Neural progenitor cell (in vitro differentiated cells): ENCODE measurements at regions not wholly inside any gene's neighbourhood (a gene's known extent, or its start where the extent isn't known, plus 50 kb on each side); places are given as distances from the start of the nearest gene placed in this dataset.

ENCODE experiments used
- DNase-seq: peaks from one replicate; pipeline ENCODE4 v3.0.0-alpha.2; 2016; ENCODE audit warnings: low spot score
- H2AFZ ChIP-seq: fragments of 200-600 bp; sonication (generic); replicated peaks from 2 replicates; pipeline ENCODE4 v1.6.1; 2016; ENCODE audit warnings: antibody characterized with exemption
- H3F3A ChIP-seq: fragments of 200-600 bp; sonication (generic); 2 replicates; pipeline ENCODE4 v1.6.1; 2016; ENCODE audit warnings: antibody characterized with exemption, low read depth
- H3K27ac ChIP-seq: fragments of 200-600 bp; sonication (generic); 2 replicates; pipeline ENCODE4 v1.5.1; 2016; ENCODE audit warnings: mild to moderate bottlenecking
- H3K27me3 ChIP-seq: fragments of 200-600 bp; sonication (generic); 2 replicates; pipeline ENCODE4 v1.6.1; 2016; ENCODE audit warnings: mild to moderate bottlenecking, moderate library complexity
- H3K36me3 ChIP-seq: fragments of 200-600 bp; sonication (generic); 2 replicates; pipeline ENCODE4 v1.5.1; 2016
- H3K4me1 ChIP-seq: fragments of 200-600 bp; sonication (generic); 2 replicates; pipeline ENCODE4 v1.6.1; 2016; ENCODE audit warnings: mixed run types
- H3K4me2 ChIP-seq: fragments of 200-600 bp; sonication (generic); 2 replicates; pipeline ENCODE4 v1.6.1; 2016
- H3K4me3 ChIP-seq: fragments of 200-600 bp; sonication (generic); 2 replicates; pipeline ENCODE4 v1.5.1; 2016
- H3K79me2 ChIP-seq: fragments of 200-600 bp; sonication (generic); 2 replicates; pipeline ENCODE4 v1.6.1; 2016; ENCODE audit warnings: low read depth
- H3K9ac ChIP-seq: fragments of 200-600 bp; sonication (generic); 2 replicates; pipeline ENCODE4 v1.6.1; 2016
- H3K9me3 ChIP-seq: fragments of 200-600 bp; sonication (generic); 2 replicates; pipeline ENCODE4 v1.5.1; 2016; ENCODE audit warnings: low read depth
- H4K20me1 ChIP-seq: fragments of 200-600 bp; sonication (generic); 2 replicates; pipeline ENCODE4 v1.6.1; 2016; ENCODE audit warnings: low read depth
- H3K27ac Mint-ChIP-seq: 3 replicates; pipeline ENCODE4 v1.8.0; 2021; ENCODE audit warnings: mixed read lengths
- H3K27me3 Mint-ChIP-seq: 2 replicates; pipeline ENCODE4 v1.8.0; 2022; ENCODE audit warnings: low read depth, mild to moderate bottlenecking, inconsistent platforms, moderate library complexity, mixed read lengths; ENCODE audit not compliant: insufficient read depth
- H3K36me3 Mint-ChIP-seq: 3 replicates; pipeline ENCODE4 v1.8.0; 2021; ENCODE audit warnings: mixed read lengths
- H3K4me1 Mint-ChIP-seq: 3 replicates; pipeline ENCODE4 v1.8.0; 2021; ENCODE audit warnings: mixed read lengths
- H3K4me3 Mint-ChIP-seq: 3 replicates; pipeline ENCODE4 v1.8.0; 2021; ENCODE audit warnings: mild to moderate bottlenecking, moderate library complexity, mixed read lengths
- H3K9me3 Mint-ChIP-seq: 3 replicates; pipeline ENCODE4 v1.8.0; 2020; ENCODE audit warnings: mixed read lengths
- EZH2 ChIP-seq: fragments of 200-600 bp; sonication (generic); IDR thresholded peaks from 2 replicates; pipeline ENCODE4 v1.6.1; 2017; ENCODE audit warnings: antibody characterized with exemption, mild to moderate bottlenecking, moderate library complexity
- EZH2phosphoT487 ChIP-seq: fragments of 200-600 bp; sonication (generic); IDR thresholded peaks from 2 replicates; pipeline ENCODE4 v1.6.1; 2017; ENCODE audit warnings: antibody characterized with exemption
- TF ChIP-seq, protein P1 (sequence below): fragments of 200-600 bp; sonication (generic); IDR thresholded peaks from 2 replicates; pipeline ENCODE4 v1.5.1; 2017; ENCODE audit warnings: antibody characterized with exemption, mild to moderate bottlenecking

DNA sequence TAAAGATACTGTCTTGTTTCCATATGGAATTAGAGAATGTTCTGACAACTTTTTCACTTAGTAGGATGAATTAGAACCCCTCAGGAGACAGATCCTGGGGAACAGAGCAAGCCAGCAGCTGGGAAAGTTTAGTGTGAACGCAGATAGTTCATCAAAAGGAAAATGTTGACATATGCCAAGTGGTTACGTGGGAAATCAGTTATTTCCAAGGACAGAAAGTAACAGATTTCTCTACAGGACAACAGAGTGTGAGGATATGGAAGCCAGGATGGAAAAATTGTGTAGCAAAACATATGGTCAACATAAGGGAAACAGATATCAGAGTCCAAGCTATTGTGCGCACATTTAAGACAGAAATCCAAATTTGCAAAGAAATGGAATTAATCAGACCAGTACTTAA lies 419.5 kb downstream of the LRRIQ3 start:
- DNase-seq = no peak
- Histone ChIP-seq H4K20me1 (no peaks in the 10 kb centered on the region), H3K9ac (no peak overlapping the region), H2AFZ (no peak overlapping the region), H3K79me2 (no peaks in the 10 kb centered on the region), H3K27me3 (no peaks in the 10 kb centered on the region), H3K27ac (no peak overlapping the region), H3K36me3 (no peaks in the 10 kb centered on the region), H3K4me3 (no peak overlapping the region), H3K4me1 (no peaks in the 10 kb centered on the region), H3K4me2 (no peak overlapping the region), H3F3A (no peaks in the 10 kb centered on the region), H3K9me3 (no peaks in the 10 kb centered on the region)
- Mint-ChIP-seq H3K4me1 (no peaks in the 10 kb centered on the region), H3K27ac (no peak overlapping the region), H3K36me3 (no peaks in the 10 kb centered on the region), H3K27me3 (no peaks in the 10 kb centered on the region), H3K9me3 (no peaks in the 10 kb centered on the region), H3K4me3 (no peak overlapping the region)
- TF ChIP-seq EZH2 (no peak), EZH2phosphoT487 (no peak)
- TF ChIP-seq, protein P1, sequence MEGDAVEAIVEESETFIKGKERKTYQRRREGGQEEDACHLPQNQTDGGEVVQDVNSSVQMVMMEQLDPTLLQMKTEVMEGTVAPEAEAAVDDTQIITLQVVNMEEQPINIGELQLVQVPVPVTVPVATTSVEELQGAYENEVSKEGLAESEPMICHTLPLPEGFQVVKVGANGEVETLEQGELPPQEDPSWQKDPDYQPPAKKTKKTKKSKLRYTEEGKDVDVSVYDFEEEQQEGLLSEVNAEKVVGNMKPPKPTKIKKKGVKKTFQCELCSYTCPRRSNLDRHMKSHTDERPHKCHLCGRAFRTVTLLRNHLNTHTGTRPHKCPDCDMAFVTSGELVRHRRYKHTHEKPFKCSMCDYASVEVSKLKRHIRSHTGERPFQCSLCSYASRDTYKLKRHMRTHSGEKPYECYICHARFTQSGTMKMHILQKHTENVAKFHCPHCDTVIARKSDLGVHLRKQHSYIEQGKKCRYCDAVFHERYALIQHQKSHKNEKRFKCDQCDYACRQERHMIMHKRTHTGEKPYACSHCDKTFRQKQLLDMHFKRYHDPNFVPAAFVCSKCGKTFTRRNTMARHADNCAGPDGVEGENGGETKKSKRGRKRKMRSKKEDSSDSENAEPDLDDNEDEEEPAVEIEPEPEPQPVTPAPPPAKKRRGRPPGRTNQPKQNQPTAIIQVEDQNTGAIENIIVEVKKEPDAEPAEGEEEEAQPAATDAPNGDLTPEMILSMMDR = no peak

DNA sequence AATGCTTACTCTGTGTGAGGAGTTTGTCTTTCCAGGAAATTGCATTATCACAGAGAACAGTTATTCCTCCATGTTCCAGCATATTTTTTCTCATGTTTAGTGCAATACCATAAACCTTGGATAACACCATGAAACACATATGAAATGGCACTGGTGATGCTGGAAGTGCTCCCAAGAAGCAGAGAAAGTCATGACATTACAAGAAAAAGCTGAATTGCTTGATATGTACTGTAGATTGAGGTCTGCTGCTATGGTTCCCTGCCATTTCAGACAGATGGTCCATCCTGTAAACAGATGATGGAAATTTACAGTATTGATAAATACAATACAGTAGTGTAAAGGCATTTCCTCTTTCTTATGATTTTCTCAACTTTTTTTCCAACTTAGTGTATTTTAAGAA lies 422.1 kb downstream of the LRRIQ3 start:
- no peak overlapping the region for H3K27ac ChIP-seq
- H3K79me2 ChIP-seq = no peaks in the 10 kb centered on the region
- no peak overlapping the region for H3K4me3 ChIP-seq
- DNase-seq = no peak
- no peaks in the 10 kb centered on the region for H3K27me3 ChIP-seq
- H3F3A ChIP-seq = no peaks in the 10 kb centered on the region
- H3K4me1 ChIP-seq = no peaks in the 10 kb centered on the region
- no peak overlapping the region for H2AFZ ChIP-seq
- Mint-ChIP-seq H3K27ac (no peak overlapping the region), H3K4me1 (no peaks in the 10 kb centered on the region), H3K36me3 (no peaks in the 10 kb centered on the region), H3K9me3 (peaks cover 1% of the 10 kb centered on the region), H3K27me3 (no peaks in the 10 kb centered on the region), H3K4me3 (no peak overlapping the region)
- H3K9me3 ChIP-seq = no peaks in the 10 kb centered on the region
- TF ChIP-seq EZH2 = no peak
- TF ChIP-seq EZH2phosphoT487 = no peak
- no peaks in the 10 kb centered on the region for H3K36me3 ChIP-seq
- H4K20me1 ChIP-seq = no peaks in the 10 kb centered on the region
- H3K4me2 ChIP-seq = no peak overlapping the region
- no peak overlapping the region for H3K9ac ChIP-seq

DNA sequence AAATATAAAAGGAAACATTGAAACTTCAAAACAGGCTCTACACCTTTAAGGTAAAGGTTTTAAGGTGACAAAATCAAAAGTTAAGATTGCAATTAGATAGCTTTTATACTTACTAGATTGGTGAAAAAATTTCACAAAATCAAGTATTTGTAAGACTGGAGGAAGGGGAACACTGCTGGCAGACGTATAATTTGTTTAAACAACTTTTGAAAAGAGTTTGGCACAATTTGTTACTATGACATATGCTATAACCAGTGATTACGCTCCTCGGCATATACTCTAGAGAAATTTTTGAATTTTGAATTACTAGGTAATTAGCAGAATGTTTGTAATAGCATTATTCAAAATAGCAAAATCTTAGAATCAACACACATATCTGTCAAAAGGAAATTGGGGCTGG lies 425.0 kb downstream of the LRRIQ3 start:
- no peaks in the 10 kb centered on the region for H4K20me1 ChIP-seq
- H3K27ac Mint-ChIP-seq = no peak overlapping the region

DNA sequence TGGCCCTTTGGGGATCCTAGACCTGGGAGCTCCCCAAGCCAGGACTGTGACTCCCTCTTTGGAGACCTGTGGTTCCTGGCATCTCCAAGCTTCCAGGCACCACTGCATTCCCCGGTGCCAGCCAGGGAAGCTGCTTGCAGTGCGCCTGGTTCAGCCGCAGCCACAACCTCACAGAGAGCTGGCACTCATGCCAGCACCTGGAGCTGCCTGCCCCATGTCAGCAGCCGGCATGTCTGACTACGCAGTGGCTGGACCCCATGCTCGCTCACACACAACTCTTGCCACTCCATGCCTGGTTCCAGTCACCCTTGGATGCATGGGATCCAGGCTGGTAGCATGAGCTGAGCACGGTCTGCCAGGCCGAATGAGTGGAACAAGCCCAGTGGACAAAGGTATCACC lies 426.6 kb downstream of the LRRIQ3 start:
- Mint-ChIP-seq H3K4me1 (no peaks in the 10 kb centered on the region), H3K27ac (no peak overlapping the region), H3K4me3 (no peak overlapping the region), H3K9me3 (peaks cover 1% of the 10 kb centered on the region), H3K36me3 (no peaks in the 10 kb centered on the region), H3K27me3 (peaks cover 2% of the 10 kb centered on the region)
- Histone ChIP-seq H3K27ac (no peak overlapping the region), H3K4me3 (no peak overlapping the region), H3K4me2 (no peak overlapping the region), H3K27me3 (no peaks in the 10 kb centered on the region), H3K36me3 (no peaks in the 10 kb centered on the region), H4K20me1 (no peaks in the 10 kb centered on the region), H2AFZ (no peak overlapping the region), H3K4me1 (no peaks in the 10 kb centered on the region), H3K9ac (no peak overlapping the region), H3K79me2 (no peaks in the 10 kb centered on the region), H3K9me3 (no peaks in the 10 kb centered on the region), H3F3A (no peaks in the 10 kb centered on the region)
- TF ChIP-seq EZH2 = no peak
- TF ChIP-seq EZH2phosphoT487 = no peak
- TF ChIP-seq, protein P1 = no peak
- DNase-seq = no peak

More for the DNA sequence above, 425.0 kb downstream of the LRRIQ3 start:
- no peaks in the 10 kb centered on the region for H3K27me3 ChIP-seq
- Mint-ChIP-seq H3K4me1 (no peaks in the 10 kb centered on the region), H3K27me3 (no peaks in the 10 kb centered on the region), H3K9me3 (peaks cover 1% of the 10 kb centered on the region), H3K4me3 (no peak overlapping the region), H3K36me3 (no peaks in the 10 kb centered on the region)
- no peaks in the 10 kb centered on the region for H3K36me3 ChIP-seq
- TF ChIP-seq, protein P1 = no peak
- TF ChIP-seq EZH2phosphoT487 = no peak
- no peak for TF ChIP-seq EZH2
- no peaks in the 10 kb centered on the region for H3K79me2 ChIP-seq
- H3K9me3 ChIP-seq = no peaks in the 10 kb centered on the region
- H3K4me2 ChIP-seq = no peak overlapping the region
- H3K27ac ChIP-seq = no peak overlapping the region
- H3K4me3 ChIP-seq = no peak overlapping the region
- no peak overlapping the region for H3K9ac ChIP-seq
- no peak for DNase-seq
- H3F3A ChIP-seq = no peaks in the 10 kb centered on the region
- no peak overlapping the region for H2AFZ ChIP-seq
- H3K4me1 ChIP-seq = no peaks in the 10 kb centered on the region
